GM19397 (cell line): ENCODE measurements at regions not wholly inside any gene's neighbourhood (a gene's known extent, or its start where the extent isn't known, plus 50 kb on each side); places are given as distances from the start of the nearest gene placed in this dataset.
"Not testable (repeated sequence)": the region's sequence is repeated elsewhere in the genome, so short reads cannot be mapped to it uniquely, and the experiment has no call there.

Experiments
- ATAC-seq: cut with Tn5 transposase; IDR thresholded peaks from one replicate; pipeline ENCODE4 v1.9.1; 2021; ENCODE audit warnings: mild to moderate bottlenecking, moderate library complexity; ENCODE audit not compliant: unreplicated experiment

DNA sequence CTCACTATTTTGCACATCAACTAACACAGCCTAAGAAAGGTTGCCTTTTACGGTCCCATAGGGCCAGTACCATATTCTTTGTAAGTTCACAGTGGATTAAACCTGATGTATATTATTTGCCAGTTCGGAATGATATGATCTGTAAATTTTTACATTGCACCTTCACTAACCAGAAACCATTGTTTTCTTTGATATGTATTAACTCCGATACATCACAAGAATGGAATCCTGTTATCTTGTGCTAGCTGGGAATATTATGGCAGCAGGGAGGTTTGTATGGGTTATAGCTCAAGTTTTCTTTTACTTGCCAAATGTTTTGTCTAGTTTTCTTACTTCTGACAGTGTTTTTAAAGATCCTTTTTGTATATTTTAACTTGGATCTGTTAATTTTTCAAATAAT is 51.4 kb upstream of the S1PR1 start:
- ATAC-seq: no peak

DNA sequence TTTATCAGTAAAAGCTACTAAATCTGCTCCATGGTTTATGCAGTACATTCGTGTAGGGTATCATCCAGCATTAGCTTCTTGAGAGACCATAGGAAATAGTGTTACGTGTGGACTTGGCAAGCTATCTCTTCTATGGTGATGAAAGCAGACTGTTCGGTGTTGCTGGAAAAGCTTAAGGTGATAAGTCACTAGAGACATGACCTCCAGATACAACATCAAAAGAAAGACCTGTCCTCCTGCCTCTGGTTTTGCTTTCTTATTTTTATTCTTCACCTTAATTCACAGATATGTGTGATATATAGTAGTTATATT is 53.5 kb upstream of the S1PR1 start:
- ATAC-seq: no peak

DNA sequence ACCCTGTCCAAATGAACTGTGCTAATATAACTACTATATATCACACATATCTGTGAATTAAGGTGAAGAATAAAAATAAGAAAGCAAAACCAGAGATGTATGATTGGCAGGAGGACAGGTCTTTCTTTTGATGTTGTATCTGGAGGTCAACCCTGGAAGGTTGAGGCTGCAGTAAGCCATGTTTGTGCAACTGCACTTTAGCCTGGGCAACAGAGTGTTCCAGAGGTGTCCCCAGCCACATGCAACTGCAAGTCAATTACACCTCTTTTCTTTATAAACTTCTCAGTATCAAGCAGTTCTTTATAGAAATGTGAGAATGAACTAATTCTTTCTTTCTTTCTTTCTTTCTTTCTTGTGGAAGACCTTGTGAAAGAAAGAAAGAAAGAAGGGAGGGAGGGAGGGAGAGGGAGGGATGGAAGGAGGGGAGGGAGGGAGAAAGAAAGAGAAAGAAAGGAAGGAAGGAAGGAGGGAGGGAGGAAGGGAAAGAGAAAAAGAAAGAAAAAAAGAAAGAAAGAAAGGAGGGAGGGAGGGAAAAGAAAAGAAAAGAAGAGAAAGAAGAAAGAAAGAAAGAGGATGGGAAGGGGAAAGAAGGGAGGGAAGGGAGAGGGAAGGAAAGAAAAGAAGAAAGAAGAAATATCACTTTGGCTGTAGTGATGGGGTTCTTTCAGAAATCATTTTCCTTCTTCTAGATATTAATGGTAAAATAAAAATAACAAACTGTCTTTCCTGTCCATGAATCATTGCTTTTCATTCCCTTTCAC is 54.0 kb upstream of the S1PR1 start:
- no peak for ATAC-seq

DNA sequence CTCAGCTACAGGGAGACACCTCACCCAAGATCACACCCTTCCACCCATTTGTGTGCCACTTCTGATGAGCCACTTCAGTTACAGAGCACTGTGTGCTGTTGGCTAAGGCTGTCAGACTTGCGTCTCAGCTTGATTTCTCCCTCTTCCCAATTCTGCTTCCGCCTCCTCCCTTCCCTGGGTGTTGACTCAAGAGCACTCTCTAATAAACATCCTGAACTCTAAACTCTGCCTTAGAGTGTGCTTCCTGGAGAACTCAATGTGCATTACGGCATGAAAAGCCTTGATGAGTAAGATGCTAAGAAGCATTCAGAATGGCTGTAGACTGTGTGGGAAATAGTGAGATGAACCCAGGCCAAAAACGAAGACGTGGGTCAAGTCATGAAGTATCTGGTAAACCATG is 54.9 kb upstream of the S1PR1 start:
- ATAC-seq: no peak

DNA sequence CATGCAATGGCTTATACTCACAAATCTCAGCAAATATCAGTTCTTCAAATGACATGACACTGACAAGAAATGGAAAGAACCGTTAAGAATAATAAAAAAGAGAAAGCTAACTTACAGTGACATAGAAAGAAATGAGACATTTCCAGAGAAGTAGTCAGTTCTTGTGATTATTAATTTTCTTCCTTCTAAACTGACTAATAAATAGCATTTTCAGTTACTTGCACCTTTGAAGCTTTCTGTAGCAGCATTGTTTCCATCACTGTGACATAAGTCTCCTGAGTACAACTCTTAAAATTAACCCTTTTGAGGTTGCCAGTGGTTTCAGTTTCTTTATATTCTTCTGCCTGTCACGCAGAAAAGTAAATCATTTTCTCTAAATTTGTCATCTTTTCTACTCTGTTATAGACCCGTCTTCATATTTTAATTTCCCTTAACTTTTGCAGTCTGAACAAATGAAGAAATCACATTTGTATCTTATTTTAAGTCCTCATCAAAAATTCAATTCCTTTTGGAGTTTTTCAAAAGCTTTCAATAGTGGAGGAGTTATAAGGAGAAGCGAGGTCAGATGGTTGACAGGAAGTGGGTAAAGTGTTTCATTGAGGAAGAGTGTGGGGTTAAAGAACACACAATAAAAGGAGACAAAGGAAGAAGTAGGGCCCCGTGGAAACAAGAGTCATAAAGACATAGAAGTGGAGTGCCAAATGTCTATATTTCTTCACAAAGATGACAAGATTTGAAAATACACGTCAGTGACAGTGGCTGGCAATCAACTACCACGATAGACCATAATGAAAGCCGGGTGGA is 57.9 kb upstream of the S1PR1 start:
- peak; percentile 82 for ATAC-seq

DNA sequence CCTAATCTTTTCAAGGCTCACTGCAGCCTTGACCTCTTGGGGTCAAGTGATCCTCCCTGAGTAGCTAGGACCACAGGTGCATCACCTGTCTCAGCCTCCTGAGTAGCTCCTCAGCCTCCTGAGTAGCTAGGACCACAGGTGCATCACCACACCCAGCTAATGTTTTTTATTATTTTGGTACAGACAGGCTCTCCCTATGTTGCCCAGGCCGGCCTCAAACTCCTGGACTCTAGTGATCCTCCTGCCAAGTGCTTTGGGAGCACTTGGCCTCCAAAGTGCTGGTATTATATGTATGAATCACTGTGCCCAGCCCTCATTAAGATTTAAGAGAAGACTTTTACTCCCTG is 58.5 kb upstream of the S1PR1 start:
- peak; percentile 7 for ATAC-seq

DNA sequence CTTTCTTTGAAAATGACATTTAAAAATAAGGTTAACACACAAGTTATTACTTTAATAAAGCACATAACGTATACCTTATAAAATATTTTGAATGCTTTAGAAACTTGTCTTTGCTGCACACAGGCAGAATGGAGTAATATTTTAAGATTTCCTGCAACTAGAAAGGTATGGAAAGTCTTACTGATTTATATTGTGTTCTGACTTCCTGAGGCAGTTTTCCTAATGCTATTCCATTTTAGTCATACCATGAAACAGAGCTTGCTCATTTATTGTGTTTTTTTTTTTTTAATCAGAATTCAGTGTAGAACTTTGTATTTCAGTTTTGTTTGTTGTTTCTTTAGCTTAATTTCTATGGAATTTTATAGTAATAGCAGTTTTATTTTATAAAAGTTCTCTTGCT is 60.9 kb upstream of the S1PR1 start:
- ATAC-seq: no peak

DNA sequence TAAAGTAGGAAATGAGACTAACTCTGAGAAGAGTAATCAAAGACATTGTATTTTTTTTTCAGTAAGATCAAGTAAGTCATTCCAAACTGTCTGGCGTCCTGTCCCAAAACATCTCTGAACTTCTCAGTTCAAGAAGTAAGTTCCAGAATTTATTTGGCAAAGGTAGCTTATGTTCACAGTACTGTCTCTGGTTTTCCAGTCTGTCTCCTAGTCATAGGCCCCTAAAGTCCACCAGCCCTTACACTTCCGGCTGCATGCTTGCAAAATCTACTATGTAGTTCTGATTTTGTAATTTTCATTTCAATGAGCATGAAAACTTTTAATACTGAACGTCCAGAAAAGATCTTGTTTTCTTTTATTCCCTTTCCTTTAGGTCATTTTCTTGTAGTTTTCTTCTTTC is 61.4 kb upstream of the S1PR1 start:
- ATAC-seq: no peak

DNA sequence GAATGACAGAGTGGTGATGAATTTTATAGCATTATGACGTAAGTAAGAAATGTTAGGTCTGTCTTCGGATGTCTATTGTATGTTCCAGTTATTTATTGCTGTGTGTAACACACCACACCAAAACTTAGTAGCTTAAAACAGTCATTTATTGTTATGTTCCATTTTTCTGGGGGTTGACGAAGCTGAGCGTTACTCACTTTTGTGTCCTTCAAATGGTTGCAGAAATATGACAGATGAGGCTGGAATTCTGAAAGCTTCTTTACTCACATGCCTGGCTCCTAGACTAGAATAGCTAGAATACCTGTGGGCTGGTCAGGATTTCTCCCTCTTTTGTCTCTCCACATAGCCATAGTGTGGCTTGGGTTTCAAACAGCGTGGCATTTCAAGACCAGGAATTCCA is 62.1 kb upstream of the S1PR1 start:
- no peak for ATAC-seq

DNA sequence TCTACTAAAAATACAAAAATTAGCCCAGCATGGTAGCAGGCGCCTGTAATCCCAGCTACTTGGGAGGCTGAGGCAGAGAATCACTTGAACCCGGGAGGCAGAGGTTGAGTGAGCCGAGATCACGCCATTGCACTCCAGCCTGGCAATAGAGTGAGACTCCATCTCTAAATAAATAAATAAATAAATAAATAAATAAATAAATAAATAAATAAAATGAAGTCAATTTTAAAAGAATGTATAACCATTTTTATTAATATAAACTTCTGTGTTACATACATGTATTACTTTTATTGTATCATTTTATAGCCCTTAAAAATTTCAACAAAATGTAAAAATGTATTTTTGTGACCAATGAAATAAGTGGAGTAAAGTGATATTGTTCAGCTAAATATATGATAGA is 62.5 kb upstream of the S1PR1 start:
- ATAC-seq: not testable (repeated sequence)

DNA sequence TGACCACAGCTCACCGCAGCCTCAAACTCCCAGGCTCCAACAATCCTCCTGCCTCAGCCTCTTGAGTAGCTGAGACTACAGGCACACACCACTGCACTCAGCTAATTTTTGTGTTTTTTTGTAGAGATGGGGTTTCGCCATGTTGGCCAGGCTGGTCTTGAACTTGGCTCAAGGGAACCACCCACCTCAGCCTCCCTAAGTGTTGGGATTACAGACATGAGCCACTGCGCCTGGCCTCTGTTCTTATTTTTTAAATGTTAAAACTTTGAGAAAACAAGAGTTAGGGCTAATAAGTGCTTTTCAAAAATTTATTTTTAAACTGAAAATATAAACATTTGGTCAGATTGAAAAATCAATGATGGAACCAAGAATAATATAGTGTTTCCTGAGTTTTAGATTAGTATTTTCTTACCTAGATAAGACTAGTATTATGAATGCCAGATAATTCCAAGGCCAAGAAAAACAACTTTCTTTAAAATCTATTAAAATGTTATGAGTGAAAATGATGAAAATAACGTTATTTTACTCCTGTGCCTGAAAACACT is 66.2 kb upstream of the S1PR1 start:
- ATAC-seq: no peak

DNA sequence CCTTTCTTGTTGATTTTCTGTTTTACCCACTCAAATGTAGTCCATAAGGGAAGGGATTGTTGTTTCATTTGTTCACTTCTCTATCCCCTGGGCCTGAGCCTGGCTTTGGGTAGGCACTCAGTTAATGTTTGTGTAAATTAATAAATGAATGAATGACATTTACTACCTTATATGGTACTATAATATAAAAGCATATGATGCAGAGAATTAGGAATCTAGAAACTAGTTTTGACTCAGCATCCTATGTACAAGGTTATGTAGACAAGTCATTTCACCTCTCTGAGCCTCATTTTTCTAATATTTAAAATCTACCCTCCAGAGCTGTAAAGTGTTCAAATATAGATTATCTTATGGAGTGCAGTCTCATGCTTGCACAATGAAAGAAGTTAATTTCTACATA is 68.9 kb upstream of the S1PR1 start:
- no peak for ATAC-seq

DNA sequence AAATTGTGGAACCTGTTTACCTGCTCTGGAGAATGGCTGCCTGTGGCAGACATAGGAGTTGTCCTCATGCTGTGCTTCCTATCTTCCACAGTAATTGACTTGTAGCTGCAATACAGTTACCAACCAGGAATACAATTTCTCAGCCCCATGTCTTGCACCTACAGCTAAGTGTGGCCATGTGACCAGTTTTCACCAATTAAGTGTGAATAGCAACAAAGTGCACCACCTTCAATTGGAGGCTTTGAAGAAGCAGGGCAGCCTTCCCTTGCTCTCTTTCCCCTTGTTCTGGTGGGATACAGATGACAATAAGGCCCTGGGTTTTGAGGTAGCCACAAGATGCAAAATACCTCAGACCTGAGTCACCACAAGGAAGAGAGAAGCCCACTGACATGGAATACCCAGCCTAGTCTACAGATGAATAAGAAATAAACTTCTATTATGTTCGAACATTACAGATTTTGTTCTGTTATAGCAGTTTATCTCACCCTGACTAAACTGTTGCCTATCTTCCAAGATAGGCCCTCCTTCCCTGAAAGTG is 70.2 kb upstream of the S1PR1 start:
- ATAC-seq: no peak

DNA sequence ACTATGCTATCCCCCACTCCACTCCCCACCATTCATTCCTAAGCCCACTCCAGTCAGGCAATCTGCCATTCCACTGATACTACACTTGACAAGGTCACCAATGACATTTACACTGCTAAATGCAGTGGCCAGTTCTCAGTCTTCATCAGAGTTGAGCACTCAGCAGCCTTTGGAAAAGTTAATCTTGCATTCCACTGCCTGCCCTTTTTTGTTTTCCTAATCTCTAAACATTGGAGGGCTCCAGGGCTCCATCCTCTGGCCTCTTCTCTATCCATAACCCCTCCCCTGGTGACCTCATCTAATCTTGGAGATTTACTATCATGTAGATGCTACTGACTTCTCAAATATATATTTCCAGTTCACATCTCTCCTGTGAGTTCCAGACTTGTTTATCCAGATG is 70.9 kb upstream of the S1PR1 start:
- ATAC-seq: no peak

DNA sequence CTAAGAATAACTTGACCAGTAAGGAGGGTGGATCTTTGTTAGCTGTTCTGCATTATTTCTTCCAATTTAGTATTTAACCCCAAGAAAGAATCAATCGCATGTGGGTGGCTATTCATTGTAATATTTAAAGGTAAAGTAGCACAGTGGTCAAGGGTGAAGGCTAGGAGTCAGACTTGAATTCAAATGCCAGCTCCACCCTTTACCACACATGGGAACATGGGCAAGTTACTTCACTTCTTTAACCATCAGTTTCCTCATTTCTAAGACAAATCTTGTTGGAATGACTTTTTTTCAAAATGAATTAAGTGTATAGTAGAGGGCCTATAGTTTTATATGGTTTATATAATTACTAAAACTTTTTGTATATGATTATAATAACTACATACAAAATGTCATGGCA is 71.3 kb upstream of the S1PR1 start:
- ATAC-seq: no peak

DNA sequence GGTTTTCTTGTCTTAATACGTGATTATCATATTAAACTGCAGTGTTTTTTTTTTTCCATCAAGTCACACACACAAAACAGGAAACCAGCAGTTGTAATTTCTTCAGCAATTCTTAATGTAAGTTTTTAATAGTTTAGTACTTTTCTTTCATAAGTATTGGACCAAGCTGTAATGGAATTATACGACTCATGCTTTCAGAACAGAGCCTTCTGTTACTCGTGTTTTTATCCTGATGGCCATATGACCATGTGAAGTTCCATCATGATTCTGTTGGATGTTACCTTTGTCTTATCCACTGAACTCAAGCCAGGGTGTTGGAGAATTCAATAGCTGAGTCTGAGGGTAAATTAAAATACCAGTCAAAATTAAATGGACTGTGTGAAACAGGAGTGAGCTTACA is 72.0 kb upstream of the S1PR1 start:
- no peak for ATAC-seq

DNA sequence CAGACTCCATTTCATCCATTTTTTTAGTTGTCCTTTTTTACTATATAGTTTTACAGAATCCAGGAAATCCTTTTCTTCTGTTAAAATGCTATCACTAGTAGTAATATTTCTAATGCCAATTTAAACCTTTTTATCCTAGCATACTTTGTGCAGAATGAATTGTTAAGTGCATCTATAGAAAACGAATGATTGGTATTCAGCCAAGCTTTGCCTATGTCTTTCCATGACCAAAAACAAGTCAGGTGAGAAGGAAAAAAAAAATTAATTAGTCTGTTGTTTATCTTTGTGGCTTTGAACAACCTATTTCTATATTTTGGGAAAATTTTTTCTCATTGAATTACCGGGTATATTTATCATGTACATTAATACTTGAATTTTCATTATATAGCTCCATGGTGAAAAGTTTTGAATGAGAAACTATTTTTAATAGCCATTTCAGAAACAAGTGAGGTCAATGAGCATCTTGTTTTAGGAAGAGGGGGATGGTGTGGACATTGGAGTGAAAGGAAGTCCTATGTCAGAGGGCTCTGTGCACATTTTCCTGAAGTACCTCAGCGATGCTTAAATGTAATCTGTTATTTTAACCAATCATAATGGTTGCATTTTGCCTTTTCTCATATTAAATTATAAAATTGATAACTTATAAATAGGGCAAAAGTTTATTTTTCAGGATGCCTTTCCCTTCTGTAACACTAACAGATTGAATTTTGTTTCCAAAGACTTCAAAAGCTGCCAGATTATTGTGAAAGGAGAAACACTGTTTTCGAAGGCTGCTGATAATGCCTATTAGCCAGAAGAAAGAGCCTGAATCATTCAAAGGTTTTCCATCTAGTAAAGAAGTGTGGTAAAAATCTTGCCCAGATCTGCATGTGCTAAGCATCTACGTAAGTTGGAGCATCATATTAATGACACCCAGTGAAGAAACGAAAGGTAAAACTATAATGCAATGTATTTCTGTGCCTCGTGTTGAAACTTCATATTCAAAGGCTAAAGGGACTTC is 73.8 kb upstream of the S1PR1 start:
- ATAC-seq: no peak

DNA sequence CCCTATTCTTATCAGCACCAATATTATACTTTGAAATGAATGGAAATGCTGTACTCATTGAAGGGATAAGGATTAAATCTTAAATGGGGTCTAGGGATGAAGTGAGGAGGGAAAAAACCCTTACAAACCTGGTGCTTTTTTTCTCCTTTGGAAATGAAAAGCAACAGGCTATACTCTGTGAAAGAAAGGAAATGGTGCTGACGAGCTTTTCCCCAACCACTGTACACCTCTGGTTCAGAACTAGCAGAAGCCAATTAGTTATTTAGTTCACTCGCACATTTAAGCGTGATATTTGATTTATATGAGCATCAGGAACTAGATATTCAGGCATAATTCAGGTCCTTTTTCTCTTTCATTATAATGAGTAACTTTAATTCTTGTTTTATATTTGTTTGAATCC is 74.5 kb upstream of the S1PR1 start:
- no peak for ATAC-seq

DNA sequence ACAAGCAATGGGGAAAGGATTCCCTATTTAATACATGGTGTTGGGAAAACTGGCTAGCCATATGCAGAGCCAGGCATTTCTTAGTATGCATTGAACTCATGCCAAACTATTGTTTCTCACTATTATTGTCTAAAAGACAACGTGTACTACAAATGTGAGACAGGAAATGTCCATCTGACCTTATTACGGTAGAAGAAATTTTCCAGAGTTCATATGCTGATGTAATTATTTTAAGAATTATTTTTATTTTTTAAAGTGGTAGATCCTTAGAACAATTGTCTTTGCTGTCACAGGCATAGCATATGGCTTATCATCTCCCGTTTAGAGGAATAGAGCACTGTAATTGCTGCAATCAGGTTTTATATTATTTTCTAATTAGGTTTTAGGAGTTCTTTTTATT is 75.2 kb upstream of the S1PR1 start:
- ATAC-seq: no peak

DNA sequence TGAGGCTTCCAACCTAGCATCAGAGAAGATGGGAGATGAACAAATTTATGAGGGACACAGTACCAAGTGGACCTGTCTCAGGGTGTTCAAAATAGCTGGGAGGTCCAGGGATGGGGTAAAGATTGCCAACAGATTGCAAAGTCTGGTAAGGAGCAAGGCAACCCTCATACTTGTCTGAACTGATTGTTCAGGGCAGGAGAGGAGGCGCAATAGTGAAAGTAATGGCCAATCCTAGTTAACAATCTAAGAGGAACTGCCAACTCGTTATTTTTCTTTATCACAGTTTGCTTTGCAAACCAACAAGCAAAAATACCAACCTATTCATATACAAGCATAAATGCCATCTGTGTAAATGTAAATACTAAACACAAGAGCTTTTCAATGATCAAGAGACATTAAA is 78.4 kb upstream of the S1PR1 start:
- ATAC-seq: no peak

DNA sequence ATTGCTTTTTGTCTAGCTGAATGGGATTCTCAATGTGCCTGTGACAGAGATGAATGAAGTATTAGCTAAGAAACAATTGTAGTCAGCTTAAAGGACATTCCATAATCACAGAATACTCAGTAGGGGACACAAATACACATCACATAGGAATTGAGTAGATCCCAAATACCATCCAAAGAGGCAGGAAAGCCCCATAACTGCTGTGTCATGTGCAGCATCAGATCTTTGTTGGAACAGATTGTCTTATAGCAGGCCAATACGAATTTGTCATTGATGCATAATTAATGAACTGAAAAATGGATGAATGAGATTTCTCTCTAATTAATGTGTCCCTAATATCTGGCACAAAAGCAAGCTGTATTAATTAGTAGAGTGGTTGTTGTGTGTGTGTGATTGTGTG is 82.3 kb upstream of the S1PR1 start:
- ATAC-seq: no peak
